Tibial nerve (tissue), 4 donors: ENCODE measurements at regions not wholly inside any gene's neighbourhood (a gene's known extent, or its start where the extent isn't known, plus 50 kb on each side); places are given as distances from the start of the nearest gene placed in this dataset.

ENCODE experiments used
- DNase-seq, 2 donors: peaks; one replicate each; pipeline ENCODE4 v3.0.0-alpha.2; 2019; ENCODE audit warnings: low spot score in 2 of 2
- H3K27ac ChIP-seq, 4 donors: fragments of 200-600 bp; sonication (generic) in 3 of 4; one replicate each; pipeline ENCODE4 v1.5.1; 2017 to 2019; ENCODE audit warnings: mild to moderate bottlenecking in 1 of 4
- H3K27me3 ChIP-seq, 2 donors: fragments of 200-600 bp; sonication (generic) in 1 of 2; one replicate each; pipeline versions ENCODE4 v1.5.1 to v1.6.0; 2017 to 2019
- H3K36me3 ChIP-seq, 3 donors: fragments of 200-600 bp; sonication (generic); one replicate each; pipeline ENCODE4 v1.5.1; 2018 to 2019
- H3K4me1 ChIP-seq, 4 donors: fragments of 200-600 bp; sonication (generic) in 3 of 4; one replicate each; pipeline ENCODE4 v1.5.1; 2017 to 2019
- H3K4me3 ChIP-seq, 4 donors: fragments of 200-600 bp; sonication (generic) in 3 of 4; one replicate each; pipeline ENCODE4 v1.5.1; 2017 to 2019; ENCODE audit warnings: mild to moderate bottlenecking in 1 of 4, moderate library complexity in 1 of 4
- H3K9me3 ChIP-seq, 4 donors: fragments of 200-600 bp; sonication (generic) in 3 of 4; one replicate each; pipeline ENCODE4 v1.5.1; 2017 to 2019
- EP300 ChIP-seq, 2 donors: sonication (generic); formaldehyde crosslinking; IDR thresholded peaks; one replicate each; pipeline ENCODE4 v1.6.1; 2017; ENCODE audit warnings: antibody characterized with exemption in 2 of 2, mild to moderate bottlenecking in 1 of 2
- POLR2A ChIP-seq, 2 donors: fragments of 450-650 bp; IDR thresholded peaks; one replicate each; pipeline ENCODE4 v1.6.1; 2017; ENCODE audit warnings: antibody characterized with exemption in 2 of 2, mild to moderate bottlenecking in 2 of 2, moderate library complexity in 2 of 2
- WGBS, 2 donors: methylation state at CpG; one replicate each; pipeline ENCODE4 v1.1.5; 2018; 5-methylcytosine and 5-hydroxymethylcytosine counted together
- TF ChIP-seq, protein P1 (sequence below), 5 experiments: fragments of 200-600 bp in 3 of 5; fragments of 450-650 bp in 2 of 5; sonication (generic) in 3 of 5; IDR thresholded peaks; one replicate each; pipeline ENCODE4 v1.5.1; 2016 to 2019; ENCODE audit warnings: antibody characterized with exemption in 5 of 5, mild to moderate bottlenecking in 3 of 5, moderate library complexity in 2 of 5

DNA sequence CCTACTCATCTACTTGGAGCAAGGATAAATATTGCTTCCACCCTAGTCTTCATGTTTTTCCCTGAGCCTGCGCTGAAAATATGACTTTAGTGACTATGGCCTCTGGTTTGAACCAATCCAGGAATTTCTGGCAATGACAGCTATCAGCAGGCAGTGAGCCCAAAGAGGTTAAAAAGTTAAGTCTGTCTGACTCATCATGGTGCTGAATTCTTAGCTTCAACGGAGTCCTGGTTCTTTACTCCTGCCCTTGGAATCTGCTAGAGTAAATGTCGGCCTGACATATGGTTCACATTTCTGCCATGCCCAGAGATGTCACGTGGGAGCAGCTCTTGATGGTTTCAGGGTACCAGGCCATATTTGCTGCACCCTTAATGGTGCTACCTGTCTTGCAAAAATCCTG, 351.6 kb upstream of the PLXNA2 start:
- Histone ChIP-seq H3K27me3 (no peaks in the 10 kb centered on the region), H3K27ac (no peak overlapping the region), H3K9me3 (no peaks in the 10 kb centered on the region), H3K4me3 (no peak overlapping the region), H3K4me1 (no peaks in the 10 kb centered on the region), H3K36me3 (no peaks in the 10 kb centered on the region)
- WGBS, 2 donors = 39 to 43% methylated on average over 4 of the region's 4 CpGs
- TF ChIP-seq EP300 (IDR thresholded peaks at IDR 0.05) = no peak
- no peak for DNase-seq

DNA sequence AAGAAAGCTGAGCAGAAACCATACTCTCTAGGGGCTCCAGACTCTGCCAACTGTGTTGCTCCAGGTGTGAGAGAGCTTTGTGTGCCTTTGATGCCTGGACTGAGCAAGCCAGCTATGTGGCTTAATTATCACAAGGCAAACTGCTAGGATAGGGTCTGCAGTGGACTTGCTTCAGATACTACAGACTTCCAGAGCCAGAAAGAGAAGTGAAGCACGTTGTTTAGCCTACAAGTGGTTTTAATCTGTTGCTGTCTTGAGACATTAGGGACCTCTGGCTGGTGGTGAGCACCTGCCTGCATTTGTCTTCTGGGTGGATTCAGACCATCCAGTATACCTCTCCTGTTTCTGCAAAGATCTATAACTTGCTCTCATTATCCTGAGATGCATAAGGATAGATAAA, 353.4 kb upstream of the PLXNA2 start:
- TF ChIP-seq, protein P1, sequence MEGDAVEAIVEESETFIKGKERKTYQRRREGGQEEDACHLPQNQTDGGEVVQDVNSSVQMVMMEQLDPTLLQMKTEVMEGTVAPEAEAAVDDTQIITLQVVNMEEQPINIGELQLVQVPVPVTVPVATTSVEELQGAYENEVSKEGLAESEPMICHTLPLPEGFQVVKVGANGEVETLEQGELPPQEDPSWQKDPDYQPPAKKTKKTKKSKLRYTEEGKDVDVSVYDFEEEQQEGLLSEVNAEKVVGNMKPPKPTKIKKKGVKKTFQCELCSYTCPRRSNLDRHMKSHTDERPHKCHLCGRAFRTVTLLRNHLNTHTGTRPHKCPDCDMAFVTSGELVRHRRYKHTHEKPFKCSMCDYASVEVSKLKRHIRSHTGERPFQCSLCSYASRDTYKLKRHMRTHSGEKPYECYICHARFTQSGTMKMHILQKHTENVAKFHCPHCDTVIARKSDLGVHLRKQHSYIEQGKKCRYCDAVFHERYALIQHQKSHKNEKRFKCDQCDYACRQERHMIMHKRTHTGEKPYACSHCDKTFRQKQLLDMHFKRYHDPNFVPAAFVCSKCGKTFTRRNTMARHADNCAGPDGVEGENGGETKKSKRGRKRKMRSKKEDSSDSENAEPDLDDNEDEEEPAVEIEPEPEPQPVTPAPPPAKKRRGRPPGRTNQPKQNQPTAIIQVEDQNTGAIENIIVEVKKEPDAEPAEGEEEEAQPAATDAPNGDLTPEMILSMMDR (IDR thresholded peaks at IDR 0.05) = no peak
- TF ChIP-seq EP300 (IDR thresholded peaks at IDR 0.05) (no peak), POLR2A (IDR thresholded peaks at IDR 0.05) (no peak)
- no peaks in the 10 kb centered on the region for H3K36me3 ChIP-seq
- H3K27me3 ChIP-seq = no peaks in the 10 kb centered on the region
- WGBS, 2 donors = 47 to 54% methylated on average over 1 of the region's 1 CpG
- H3K4me3 ChIP-seq = no peak overlapping the region
- H3K9me3 ChIP-seq = no peaks in the 10 kb centered on the region
- H3K27ac ChIP-seq = no peak overlapping the region
- no peak for DNase-seq
- no peaks in the 10 kb centered on the region for H3K4me1 ChIP-seq

DNA sequence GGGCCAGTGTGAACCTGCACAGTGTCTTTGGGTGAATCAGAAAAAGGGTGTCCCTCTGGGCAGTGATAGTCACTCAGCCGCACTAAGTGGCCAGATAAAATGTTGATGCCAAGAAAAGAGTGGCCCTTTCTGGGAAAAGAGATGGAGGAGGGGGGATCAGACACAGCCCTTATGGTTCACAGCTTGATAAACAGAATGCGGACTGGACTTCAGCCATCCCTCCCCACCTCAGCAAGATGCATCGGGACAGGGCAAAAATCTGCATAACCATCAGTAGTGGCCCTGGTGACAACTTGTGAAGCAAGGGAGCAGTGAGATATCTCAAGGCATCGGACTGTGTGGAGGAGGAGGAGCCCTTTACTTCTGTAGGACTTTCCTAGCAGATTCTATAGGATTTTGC, 353.8 kb upstream of the PLXNA2 start:
- 85 to 90% methylated on average over 4 of the region's 4 CpGs for WGBS, 2 donors
- H3K9me3 ChIP-seq = no peaks in the 10 kb centered on the region
- no peaks in the 10 kb centered on the region for H3K36me3 ChIP-seq
- H3K27ac ChIP-seq = no peak overlapping the region
- no peaks in the 10 kb centered on the region for H3K27me3 ChIP-seq
- no peak overlapping the region for H3K4me3 ChIP-seq
- no peak for DNase-seq
- TF ChIP-seq, protein P1 (IDR thresholded peaks at IDR 0.05) = no peak
- TF ChIP-seq POLR2A (IDR thresholded peaks at IDR 0.05) (no peak), EP300 (IDR thresholded peaks at IDR 0.05) (no peak)
- no peaks in the 10 kb centered on the region for H3K4me1 ChIP-seq

DNA sequence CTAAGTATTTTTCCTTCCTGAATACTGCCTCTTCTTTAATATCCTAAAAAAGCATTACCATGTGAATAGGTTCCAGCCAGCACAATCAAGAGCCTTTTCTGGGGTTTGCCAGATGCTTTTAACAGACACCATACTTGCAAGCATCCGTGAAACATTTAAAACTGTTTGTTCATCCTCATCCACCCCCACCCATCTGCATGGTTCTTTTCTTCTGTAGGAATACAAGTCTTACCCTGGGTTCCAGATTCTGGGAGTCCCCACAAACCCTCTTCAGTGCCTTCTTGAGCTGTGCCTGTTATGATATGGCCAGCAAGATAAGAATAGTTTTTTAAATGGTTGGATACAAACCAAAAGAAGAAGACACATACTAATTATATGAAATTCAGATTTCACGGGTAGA, 354.9 kb upstream of the PLXNA2 start:
- Histone ChIP-seq H3K4me1 (no peaks in the 10 kb centered on the region), H3K36me3 (no peaks in the 10 kb centered on the region), H3K9me3 (no peaks in the 10 kb centered on the region), H3K4me3 (no peak overlapping the region), H3K27ac (no peak overlapping the region), H3K27me3 (no peaks in the 10 kb centered on the region)
- 69 to 77% methylated on average over 2 of the region's 2 CpGs for WGBS, 2 donors
- DNase-seq = no peak
- TF ChIP-seq EP300 (IDR thresholded peaks at IDR 0.05) (no peak), POLR2A (IDR thresholded peaks at IDR 0.05) (no peak)
- TF ChIP-seq, protein P1 (IDR thresholded peaks at IDR 0.05) = no peak

DNA sequence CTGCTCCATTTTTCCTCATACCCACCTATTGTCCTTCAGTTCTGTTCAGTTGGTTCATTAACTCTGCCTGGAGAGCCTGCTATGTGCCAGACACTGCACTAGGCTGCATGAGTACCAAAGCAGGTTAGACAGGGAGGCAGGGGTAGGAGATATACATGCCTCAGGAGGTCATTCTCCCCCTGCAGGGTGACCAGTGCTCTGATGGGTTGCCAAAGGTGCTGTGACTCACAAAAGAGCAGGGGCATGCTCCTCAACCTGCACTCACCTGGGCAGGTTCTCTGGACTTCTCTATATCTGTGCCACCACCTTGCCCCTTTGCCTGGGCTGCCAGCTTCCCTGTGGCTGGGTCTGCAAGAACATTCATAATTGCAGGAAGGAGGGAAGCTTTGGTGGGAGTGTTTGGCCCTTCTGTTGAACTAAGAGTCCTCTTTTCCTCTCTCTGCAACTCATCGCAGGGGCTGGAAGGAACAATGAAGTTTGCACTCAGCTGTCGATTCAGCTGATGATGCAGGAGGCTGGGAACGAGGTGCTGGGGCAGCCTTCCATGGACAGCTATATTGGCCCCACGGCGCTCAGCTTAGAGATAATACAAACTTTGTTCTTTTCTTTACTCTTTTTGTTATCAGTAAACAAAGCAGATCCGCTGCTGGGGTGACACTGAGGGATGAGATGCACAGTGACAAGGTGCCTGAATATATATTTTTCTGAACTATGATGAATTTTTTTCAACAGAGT, 356.4 kb upstream of the PLXNA2 start:
- Histone ChIP-seq H3K4me1 (no peaks in the 10 kb centered on the region), H3K4me3 (no peak overlapping the region), H3K9me3 (no peaks in the 10 kb centered on the region), H3K27ac (no peak overlapping the region), H3K36me3 (no peaks in the 10 kb centered on the region), H3K27me3 (no peaks in the 10 kb centered on the region)
- no peak for DNase-seq
- TF ChIP-seq POLR2A (IDR thresholded peaks at IDR 0.05) = no peak
- TF ChIP-seq, protein P1 (IDR thresholded peaks at IDR 0.05) = no peak
- no peak for TF ChIP-seq EP300 (IDR thresholded peaks at IDR 0.05)
- 33 to 34% methylated on average over 6 of the region's 6 CpGs for WGBS, 2 donors
